ENCODE measurements at regions not wholly inside any gene's neighbourhood (a gene's known extent, or its start where the extent isn't known, plus 50 kb on each side); places are given as distances from the start of the nearest gene placed in this dataset.

- TF ChIP-seq, protein P1, sequence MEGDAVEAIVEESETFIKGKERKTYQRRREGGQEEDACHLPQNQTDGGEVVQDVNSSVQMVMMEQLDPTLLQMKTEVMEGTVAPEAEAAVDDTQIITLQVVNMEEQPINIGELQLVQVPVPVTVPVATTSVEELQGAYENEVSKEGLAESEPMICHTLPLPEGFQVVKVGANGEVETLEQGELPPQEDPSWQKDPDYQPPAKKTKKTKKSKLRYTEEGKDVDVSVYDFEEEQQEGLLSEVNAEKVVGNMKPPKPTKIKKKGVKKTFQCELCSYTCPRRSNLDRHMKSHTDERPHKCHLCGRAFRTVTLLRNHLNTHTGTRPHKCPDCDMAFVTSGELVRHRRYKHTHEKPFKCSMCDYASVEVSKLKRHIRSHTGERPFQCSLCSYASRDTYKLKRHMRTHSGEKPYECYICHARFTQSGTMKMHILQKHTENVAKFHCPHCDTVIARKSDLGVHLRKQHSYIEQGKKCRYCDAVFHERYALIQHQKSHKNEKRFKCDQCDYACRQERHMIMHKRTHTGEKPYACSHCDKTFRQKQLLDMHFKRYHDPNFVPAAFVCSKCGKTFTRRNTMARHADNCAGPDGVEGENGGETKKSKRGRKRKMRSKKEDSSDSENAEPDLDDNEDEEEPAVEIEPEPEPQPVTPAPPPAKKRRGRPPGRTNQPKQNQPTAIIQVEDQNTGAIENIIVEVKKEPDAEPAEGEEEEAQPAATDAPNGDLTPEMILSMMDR (IDR thresholded peaks at IDR 0.05; ENCODE audit: poor library complexity): no peak
- no peak for TF ChIP-seq EZH2phosphoT487 (IDR thresholded peaks at IDR 0.05; ENCODE audit: low read depth, severe bottlenecking, unreplicated experiment)
Observed at GRCh38 chr12:93092649-93092945, 163.5 kb upstream of the EEA1 start.
